GM19043 (cell line): ENCODE measurements at regions not wholly inside any gene's neighbourhood (a gene's known extent, or its start where the extent isn't known, plus 50 kb on each side); places are given as distances from the start of the nearest gene placed in this dataset.
A peak's percentile ranks its signal among the peaks of the same experiment; 100 is the strongest.
"Not testable (repeated sequence)": the region's sequence is repeated elsewhere in the genome, so short reads cannot be mapped to it uniquely, and the experiment has no call there.

Experiments
- ATAC-seq: cut with Tn5 transposase; IDR thresholded peaks from one replicate; pipeline ENCODE4 v1.9.1; 2021; ENCODE audit warnings: low read depth; ENCODE audit not compliant: unreplicated experiment

DNA sequence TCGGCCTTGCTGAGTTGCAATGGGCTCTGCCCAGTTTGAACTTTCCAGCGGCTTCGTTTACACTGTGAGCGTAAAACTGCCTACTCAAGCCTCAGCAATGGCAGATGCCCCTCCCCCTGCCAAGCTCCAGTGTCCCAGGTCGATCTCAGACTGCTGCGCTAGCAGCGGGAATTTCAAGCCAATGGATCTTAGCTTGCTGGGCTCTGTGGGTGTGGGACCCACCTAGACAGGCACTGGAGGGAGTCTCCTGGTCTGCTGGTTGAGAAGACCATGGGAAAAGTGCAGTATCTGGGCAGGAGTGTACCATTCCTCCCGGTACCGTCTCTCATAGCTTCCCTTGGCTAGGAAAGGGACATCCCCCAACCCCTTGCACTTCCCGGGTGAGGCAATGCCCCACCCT lies 88.2 kb downstream of the KLHL28 start:
- ATAC-seq, result no peak

DNA sequence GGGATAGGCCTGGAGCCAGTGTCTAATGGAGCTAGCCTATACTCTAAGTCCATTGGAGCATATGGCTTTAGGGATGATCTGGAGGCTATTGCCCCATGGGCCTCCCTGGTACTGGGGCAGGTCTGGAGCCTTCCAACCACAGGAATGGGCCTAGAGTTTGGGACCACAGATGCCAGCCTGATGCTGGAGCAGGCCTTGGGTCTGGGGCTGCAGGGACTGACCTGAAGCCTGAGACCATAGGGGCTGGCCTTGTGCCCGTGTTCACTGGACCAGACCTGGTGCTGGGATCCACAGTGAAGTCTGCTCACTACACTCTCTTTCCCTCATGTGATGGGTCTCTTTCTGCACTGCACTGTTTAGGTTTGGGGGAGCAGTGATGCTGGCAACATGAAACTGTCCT lies 95.0 kb downstream of the KLHL28 start:
- ATAC-seq, result no peak

DNA sequence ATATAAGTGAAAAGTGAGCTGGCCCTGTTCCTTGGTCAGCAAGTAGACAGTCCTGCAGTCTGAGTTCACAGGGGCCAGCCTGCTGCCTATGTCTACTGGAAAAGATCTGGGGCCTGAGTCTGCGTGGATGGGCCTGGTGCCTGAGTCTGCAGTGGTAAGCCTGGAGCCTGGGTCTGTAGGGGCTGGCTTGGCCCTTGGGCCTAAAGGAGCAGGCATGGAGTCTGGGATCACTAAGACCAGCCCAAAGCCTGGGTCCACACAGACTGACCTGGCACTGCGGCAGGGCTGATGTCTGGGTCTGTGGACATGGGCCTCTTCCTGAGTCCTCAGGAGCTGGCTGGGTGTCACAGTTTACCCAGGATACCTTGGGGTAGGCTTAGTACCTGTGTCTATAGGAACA lies 95.4 kb downstream of the KLHL28 start:
- no peak for ATAC-seq

DNA sequence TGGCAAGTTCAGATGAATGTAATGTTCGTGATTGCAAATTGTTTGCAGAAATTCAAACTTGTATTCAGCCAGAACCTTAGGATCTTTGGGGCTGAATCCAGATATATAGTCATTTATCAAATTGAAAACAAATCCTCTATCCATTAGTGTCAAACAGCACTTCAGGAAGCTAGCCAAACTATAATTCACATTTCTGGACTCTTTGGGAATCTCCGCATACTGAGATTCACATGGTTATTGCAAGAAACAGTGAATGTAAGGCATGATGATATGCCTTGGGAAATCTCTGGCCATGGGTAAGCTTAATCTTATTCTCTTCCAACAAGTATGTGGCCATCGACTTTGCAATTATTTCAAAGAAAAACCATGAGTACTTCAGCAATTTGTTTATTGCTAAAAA lies 98.5 kb downstream of the KLHL28 start:
- ATAC-seq, result no peak

DNA sequence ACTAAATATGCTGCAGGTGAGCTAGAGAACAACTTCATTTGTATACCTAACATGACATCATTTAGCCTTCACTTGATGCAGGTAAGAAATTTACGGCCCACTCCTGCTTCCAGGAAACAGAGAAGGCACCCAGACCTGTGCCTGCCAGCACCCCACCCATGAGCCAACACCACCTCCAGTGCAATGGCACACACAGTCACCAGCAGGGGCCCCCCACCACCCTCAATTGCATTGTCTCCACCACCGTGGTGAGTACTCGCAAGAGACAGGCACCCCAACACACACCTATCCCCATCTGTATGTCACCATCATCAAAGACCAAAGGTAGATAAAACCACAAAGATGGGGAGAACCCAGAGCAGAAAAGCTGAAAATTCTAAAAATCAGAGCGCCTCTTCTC lies 107.6 kb downstream of the KLHL28 start:
- no peak for ATAC-seq

DNA sequence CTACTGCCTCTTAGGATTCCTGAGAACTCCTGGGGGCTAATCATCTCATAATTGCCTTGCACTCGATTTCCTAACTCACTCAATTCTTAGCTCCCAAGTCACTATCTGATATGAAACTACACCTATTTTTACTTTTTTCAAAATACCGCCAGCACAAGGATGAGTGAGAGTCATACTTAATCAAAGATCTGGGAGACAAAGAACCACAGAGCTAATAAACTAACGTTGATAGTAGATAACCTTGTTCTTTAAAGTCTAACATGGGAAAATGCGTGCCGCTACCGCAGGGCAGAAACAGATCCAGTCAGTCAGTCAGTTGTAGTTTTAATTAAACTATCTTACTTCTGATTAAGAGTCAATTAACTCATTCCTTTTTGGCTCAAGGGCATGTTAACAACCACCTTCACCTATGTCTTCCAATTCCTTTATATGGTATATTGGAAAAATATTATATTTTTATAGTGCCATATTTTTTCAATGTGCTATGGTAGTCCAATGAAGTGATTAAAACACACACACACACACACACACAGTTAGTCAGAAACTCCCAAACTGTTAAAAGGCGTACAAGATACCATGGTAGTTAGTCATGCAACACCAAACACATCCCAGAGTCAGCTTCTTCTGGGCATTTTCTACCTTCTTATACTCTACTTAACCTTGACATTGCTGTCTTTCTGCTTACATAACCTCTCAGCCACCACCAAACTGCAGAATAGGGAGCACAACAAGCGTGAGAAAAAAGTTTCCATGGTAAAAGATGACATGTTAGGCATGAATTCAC lies 114.0 kb downstream of the KLHL28 start:
- ATAC-seq, result no peak

DNA sequence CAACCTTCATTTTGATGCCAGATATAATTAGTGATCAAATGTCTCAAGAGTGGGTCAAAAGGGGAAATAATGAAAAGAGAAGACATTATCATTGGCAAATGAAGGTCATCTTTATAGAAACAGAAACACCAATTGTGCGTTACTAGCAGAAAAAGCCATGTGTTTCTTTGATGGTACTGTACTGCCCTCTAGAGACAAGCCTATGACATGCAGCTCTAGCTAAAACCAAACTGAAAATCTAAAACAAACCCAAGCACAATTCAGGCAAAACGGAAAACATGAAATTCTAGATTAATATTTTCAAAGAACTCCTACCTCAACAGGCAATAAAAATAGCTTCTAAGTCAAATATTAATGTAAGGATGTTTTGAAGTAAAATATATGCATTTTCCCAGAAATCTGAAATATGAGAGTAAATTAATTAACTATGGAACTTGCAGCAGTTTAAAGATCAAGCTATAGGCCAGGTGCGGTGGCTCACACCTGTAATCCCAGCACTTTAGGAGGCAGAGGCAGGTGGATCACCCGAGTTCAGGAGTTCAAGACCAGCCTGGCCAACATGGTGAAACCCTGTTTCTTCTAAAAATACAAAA lies 115.4 kb downstream of the KLHL28 start:
- peak; percentile 85 for ATAC-seq

DNA sequence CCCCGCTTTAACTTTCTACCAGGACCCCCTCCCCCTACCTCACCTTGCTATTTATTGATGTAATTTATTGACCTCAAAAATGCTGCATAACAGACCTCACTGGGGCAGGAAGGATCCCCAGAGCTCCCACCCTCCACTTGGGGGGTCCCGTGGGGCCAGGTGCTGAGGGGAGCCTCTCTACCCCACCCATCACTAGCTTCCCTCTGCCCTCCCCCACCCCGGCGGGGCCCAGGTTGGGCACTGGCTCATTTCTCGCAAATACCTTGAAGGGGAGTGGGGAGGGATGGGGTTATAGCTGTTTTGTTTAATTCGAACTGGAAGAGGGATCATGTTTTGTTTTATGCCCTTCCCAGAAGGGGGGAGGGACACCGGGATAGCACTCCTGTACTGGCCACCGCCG lies 125.8 kb downstream of the KLHL28 start:
- not testable (repeated sequence) for ATAC-seq

DNA sequence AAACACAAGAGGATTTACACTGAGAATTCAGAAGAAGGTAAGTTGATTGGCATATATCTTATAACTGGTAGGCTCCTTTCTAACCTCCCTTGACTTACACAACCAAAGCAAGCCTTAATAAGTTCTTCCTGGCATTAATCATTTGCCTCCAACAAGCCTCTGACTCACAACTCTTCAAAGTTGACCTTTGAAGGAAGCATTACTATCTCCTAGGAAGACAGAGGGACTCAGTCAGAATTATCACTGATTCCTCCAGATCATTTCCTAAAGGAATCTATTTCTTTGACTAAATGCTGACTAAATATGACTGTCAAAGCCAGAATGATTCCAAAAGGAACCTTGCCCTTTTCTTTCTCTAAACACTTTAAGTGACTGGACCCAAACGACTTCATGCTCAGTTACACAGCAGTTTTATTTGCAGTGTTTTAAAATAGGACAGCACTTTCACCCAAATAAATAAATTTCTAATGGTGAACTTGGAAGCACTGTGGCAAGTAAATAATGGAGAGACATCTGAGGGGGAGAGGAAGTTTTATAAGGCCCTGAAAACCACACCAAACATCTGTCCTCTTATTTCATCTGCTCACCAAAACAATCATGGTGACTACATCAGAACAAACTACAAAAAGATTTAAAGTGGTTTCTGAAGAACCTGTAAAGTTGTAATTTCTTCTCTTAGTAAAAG lies 128.2 kb downstream of the KLHL28 start:
- no peak for ATAC-seq

DNA sequence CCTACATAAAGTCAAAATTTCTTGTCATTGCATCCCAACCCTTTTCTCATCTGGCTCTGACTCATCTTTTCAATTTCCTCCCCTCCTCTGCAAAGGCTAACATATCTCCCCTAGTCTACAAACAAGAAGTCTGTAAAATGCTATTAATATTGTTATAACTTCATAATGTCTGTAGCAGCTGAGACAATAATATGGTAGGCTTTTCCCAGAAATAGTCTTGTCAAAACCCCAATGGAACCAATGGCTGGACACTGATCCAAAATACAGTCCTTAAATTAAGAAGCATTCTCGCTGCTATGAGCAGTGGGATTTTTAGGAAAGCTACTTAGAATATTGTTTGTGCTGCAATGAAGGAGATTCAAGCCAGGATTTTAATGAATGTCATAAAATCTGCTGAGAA lies 131.4 kb downstream of the KLHL28 start:
- ATAC-seq, result no peak

DNA sequence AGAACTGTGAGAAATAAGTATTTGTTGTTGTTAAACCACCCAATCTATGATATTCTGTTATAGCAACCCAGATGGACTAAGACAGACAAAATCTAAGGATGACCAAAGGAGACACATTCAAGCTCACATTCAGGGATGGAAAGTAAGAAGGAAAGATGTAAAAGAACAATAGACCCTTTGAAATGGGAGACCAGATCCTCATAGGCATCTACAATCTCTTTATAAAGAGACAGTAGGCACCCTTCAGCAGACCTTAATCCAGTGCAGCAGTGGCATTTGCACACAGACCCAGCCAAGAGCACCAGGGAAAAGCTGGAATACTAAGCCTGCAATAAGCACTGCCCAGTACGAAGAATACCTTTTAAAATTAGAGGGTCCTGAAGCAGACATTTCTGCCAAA lies 132.7 kb downstream of the KLHL28 start:
- no peak for ATAC-seq

DNA sequence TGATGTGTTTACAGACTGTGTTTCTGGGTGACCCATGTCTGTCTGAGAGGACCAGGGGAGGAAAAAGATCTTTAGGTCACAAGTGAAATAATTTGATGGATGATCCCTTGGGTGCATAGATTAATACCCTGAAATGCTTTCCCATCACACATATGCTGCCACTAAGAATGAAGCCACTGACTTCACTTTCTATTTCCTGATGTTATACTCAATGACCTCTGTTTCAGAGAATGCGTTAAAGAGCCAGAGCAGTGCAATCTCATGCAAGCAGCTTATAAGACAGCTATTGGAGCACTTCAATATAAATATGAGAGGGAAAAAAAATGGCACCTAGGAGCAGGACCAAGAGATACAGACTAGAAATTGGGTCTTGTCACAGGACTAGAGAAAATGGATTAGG lies 133.7 kb downstream of the KLHL28 start:
- no peak for ATAC-seq

DNA sequence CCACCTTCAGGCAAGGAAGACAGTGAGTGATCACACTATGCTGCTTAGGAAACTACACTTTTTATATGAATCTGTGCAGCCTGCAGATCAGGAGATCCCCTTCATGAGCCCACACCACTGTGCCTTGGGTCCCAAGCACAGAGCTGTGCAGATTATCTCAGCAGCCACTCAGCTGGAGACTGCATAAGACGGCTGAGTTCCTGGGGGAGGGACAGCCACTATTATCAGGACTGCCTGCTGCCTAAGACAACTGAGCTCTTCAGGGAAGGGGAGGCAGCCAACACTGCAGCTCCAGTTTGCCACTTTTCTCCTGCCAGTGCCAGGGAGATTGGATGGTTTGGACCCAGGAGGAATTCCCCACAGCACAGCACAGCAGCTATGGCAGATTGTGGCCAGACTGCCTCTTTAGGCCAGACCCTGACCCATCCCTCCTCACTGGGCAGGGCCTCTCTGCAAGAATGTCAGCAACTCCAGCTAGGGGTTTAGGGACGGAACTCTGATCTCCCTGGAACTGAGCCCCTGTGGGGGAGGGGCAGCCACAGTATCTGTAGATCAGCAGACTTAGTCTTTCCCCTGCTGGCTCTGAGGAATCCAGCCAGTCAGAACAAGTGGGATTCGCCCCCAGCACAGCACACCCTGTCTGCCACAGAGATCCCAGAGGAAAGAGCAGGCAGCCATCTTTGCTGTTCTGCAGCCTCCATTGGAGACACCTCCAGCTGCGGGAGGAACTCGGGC lies 141.3 kb downstream of the KLHL28 start:
- ATAC-seq, result no peak

DNA sequence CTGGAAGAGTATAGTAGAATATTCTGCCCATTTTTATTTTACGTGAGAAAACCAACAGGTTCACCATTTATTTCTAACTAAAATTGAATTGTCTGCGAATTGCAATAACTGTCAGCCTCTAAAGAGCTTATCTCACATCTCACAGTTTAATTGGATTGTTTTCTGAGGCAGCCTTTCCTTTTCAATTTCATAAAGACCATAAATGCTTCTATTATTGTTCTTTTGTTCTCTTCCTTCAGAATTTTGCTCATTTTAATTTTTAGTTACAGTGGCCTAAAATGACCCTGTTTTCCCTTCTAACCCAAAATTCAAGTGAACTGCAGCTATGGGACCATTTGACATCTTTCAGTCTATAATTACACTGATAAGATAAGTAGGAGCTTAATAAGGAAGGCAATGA lies 147.6 kb downstream of the KLHL28 start:
- no peak for ATAC-seq

DNA sequence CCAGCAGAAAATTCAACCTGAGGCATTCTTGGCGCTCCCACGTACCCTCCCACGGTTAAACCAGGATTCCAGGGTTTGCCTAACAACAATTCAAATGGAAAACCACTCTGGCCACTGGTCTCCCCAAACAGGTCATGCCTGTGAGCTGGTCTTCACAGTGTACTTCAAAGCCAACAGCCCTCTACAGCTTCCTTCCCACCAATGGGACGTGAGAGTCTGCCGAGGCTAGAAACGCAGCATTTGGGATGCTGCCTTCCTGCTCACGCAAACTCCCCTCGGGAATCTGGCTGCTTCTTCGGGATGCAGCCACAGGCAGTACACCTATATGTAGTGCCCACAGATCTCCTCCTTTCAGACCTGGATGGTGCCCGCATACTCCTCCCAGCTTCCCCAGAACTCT lies 149.1 kb downstream of the KLHL28 start:
- no peak for ATAC-seq

DNA sequence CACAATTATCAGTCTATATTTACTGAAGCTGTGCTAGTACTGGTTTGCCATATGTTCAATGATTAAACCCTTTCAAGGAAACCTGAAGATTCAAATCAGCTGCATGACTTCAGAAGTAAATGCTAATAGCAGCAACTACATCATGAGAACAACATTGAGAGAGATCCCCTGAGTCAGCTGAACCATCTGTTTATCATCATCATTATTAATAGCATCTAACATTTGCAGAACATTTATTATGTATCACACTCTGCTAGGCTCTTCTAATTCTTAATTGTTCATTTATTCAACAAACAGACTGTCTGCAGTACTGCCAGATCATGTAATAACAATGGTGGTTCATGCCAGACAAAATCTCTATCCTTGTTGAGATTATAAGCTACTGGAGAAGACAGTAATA lies 157.4 kb downstream of the KLHL28 start:
- no peak for ATAC-seq

DNA sequence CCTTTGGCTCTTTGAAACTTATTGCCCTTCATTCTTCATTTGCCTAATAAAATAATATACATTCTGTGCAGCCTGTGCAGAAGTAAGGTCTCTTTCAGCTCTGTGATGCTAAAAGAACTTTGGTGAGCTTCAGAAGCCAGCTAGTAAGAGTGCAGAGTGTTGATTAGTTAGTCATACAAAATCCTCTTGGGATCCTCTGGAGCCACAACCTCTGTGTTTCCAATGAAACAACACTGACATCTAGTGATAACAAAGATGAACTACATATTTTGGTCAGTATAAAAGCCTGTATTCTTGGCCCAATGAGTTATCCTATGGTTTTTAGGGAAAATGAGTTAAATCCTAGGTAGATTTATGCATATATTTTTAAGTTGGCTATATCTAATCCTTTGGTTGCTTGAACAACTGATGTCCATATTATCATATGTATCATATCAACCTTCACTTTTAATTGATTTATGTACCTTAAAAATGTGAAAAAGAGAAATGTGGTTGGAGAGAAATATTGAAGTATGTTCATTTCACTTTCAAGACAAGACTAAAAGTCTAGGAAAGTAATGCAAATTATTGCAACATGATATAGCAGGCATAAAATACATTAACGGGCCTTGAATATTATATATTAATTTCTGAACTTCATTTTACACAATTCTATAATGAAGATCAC lies 158.4 kb downstream of the KLHL28 start:
- peak; percentile 86 for ATAC-seq

DNA sequence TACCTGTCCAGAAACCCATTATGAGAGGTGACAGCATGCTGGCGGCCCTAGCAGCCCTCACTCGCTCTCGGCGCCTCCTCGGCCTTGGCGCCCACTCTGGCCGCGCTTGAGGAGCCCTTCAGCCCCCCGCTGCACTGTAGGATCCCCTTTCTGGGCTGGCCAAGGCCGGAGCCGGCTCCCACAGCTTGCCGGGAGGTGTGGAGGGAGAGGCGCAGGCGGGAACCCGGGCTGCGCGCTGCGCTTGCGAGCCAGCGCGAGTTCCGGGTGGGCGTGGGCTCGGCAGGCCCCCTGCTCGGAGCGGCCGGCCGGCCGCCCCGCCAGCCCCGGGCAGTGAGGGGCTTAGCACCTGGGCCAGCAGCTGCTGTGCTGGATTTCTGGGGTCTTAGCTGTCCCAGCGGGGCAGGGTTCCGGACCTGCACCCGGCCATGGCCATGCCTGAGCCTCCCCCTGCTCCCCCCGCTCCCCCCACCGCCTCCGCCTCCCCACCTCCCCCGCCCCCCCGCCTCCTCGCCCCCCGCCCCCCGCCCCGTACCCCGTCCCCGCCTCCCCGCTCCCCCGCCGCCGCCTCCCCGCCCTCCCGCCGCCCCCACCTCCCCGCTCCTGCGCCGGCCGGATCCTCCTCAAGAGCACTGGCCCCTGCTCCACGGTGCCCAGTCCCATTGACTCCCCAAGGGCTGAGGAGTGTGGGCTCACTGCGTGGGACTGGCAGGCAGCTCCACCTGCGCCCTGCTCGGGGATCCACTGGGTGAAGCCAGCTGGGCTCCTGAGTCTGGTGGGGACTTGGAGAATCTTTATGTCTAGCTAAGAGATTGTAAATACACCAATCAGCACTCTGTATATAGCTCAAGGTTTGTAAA lies 163.1 kb downstream of the KLHL28 start:
- no peak for ATAC-seq

DNA sequence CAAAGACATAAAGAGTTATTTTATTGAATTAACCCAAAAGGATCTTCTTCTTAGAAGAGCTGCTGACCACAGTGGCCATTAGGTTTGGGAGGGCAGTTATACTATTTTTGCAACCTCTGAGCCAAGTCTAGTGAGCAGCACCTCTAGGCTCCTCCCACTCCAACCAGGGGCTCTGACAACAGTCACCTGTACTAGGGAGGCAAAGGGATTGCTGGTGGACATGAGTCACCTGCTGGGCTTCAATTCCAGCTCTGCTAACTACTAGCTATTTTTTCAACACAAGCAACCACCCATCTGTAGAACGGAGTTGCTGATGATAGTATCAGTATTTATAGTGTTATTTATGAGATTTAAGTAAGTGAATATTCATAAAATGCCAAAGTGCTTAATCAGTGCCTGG lies 166.0 kb downstream of the KLHL28 start:
- ATAC-seq, result no peak

DNA sequence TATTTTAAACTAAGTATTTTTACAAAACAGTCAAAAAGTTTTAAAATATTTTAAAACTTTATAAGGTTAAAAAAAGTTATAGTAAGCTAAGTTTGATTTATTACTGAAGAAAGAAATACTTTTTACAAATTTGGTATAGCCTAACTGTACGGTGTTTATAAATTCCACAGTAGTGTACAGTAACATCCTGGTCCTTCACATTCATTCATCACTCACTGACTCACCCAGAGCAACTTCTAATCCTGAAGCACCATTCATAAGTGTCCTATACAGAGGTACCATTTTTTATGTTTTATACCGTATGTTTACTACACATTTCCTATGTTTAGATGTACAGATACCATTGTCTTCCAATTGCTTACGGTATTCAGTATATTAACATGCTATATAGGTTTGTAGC lies 170.0 kb downstream of the KLHL28 start:
- ATAC-seq, result no peak
